ENCODE measurements at regions not wholly inside any gene's neighbourhood (a gene's known extent, or its start where the extent isn't known, plus 50 kb on each side); places are given as distances from the start of the nearest gene placed in this dataset.

DNA sequence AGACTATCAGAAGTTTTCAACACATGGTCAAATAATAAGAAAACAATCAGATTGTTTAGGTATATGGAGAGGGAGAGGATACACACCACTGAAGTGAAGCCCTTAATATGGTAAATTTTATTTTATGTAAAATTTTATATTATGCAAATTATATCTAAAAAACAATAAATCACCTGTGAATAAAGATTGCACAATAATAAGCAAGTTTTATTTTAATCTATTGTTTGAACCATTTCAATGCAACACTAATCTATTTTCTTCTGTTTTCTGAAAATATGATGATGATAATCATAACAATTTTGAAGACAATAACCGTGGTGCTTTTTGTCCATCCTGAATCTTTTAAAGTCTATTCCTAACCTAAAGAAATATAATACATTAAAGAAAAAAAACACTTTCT lies 1473.5 kb upstream of the TENM4 start:
- Histone ChIP-seq H3K36me3 (no peaks in the 10 kb centered on the region), H3K9me3 (no peaks in the 10 kb centered on the region), H3K4me1 (peaks cover 0 to 5% of the 10 kb centered on the region in 2 donors), H3K27me3 (no peaks in the 10 kb centered on the region), H3K27ac (no peak overlapping the region), H3K4me3 (no peak overlapping the region)
- in situ Hi-C loops (cut with MboI; ENCODE audit: low sequenced_read_pairs in 4 of 4), result no loop called here
- intact Hi-C loops (cut with DNase I; ENCODE audit: low total_unique reads), result no loop called here
- DNase-seq (no peak), ATAC-seq (no peak)
- TF ChIP-seq, protein P1, sequence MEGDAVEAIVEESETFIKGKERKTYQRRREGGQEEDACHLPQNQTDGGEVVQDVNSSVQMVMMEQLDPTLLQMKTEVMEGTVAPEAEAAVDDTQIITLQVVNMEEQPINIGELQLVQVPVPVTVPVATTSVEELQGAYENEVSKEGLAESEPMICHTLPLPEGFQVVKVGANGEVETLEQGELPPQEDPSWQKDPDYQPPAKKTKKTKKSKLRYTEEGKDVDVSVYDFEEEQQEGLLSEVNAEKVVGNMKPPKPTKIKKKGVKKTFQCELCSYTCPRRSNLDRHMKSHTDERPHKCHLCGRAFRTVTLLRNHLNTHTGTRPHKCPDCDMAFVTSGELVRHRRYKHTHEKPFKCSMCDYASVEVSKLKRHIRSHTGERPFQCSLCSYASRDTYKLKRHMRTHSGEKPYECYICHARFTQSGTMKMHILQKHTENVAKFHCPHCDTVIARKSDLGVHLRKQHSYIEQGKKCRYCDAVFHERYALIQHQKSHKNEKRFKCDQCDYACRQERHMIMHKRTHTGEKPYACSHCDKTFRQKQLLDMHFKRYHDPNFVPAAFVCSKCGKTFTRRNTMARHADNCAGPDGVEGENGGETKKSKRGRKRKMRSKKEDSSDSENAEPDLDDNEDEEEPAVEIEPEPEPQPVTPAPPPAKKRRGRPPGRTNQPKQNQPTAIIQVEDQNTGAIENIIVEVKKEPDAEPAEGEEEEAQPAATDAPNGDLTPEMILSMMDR (IDR thresholded peaks at IDR 0.05 in 4 of 5, conservative IDR thresholded peaks at IDR 0.05 in 1 of 5), result no peak
- no peak for TF ChIP-seq POLR2A (IDR thresholded peaks at IDR 0.05)

DNA sequence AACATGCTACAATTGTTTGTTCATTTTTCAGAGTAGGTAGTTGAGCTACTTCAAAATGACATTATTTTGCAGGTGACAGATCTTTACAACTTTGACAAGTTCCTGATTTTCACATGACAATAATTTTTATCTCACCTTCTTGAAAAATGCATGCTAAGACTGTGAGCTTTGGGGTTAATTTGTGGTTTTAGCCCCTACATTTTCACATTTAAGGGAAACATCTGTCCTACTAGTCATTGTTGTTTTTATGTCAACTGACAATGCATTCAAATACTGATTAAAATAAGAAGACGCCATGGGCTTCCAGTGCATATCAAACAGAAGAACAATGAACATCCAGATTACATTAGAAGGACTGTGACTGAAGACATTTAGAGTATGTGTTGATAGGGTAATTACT lies 1470.8 kb upstream of the TENM4 start:
- no peaks in the 10 kb centered on the region for H3K27me3 ChIP-seq
- H3K27ac ChIP-seq, result no peak overlapping the region
- intact Hi-C loops (cut with DNase I; ENCODE audit: low total_unique reads), result no loop called here
- ATAC-seq (no peak), DNase-seq (no peak)
- H3K4me1 ChIP-seq, result peaks cover 0 to 4% of the 10 kb centered on the region in 2 donors
- in situ Hi-C loops (cut with MboI; ENCODE audit: low sequenced_read_pairs in 4 of 4), result no loop called here
- H3K4me3 ChIP-seq, result no peak overlapping the region
- no peaks in the 10 kb centered on the region for H3K9me3 ChIP-seq
- TF ChIP-seq, protein P1 (IDR thresholded peaks at IDR 0.05 in 4 of 5, conservative IDR thresholded peaks at IDR 0.05 in 1 of 5), result no peak
- no peak for TF ChIP-seq POLR2A (IDR thresholded peaks at IDR 0.05)
- H3K36me3 ChIP-seq, result no peaks in the 10 kb centered on the region

DNA sequence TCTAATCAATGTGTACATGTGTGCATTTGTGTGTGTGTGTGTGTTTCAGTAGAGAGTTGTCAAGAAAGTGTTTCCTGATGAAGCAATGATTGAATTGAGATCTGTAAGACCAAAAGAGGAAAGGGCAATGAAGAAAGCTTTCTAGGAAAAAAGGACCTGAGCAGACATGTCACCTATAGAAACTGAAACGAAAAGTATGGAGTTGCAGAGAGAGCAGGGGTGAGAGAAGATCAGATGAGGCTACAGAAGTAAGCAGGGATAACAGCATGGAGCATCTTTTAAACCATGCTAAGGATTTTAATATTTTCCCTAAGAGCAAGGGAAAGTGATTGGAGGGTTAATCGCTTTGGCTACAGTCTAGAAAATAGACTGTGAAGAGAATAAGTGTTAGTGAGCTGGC lies 1459.4 kb upstream of the TENM4 start:
- no peak overlapping the region for H3K4me3 ChIP-seq
- ATAC-seq (no peak), DNase-seq (no peak)
- no peaks in the 10 kb centered on the region for H3K4me1 ChIP-seq
- no peak for TF ChIP-seq POLR2A (IDR thresholded peaks at IDR 0.05)
- TF ChIP-seq, protein P1 (IDR thresholded peaks at IDR 0.05 in 4 of 5, conservative IDR thresholded peaks at IDR 0.05 in 1 of 5), result no peak
- no peaks in the 10 kb centered on the region for H3K27me3 ChIP-seq
- H3K36me3 ChIP-seq, result no peaks in the 10 kb centered on the region
- intact Hi-C loops (cut with DNase I; ENCODE audit: low total_unique reads), result no loop called here
- H3K27ac ChIP-seq, result no peak overlapping the region
- H3K9me3 ChIP-seq, result no peaks in the 10 kb centered on the region
- in situ Hi-C loops (cut with MboI; ENCODE audit: low sequenced_read_pairs in 4 of 4), result no loop called here

DNA sequence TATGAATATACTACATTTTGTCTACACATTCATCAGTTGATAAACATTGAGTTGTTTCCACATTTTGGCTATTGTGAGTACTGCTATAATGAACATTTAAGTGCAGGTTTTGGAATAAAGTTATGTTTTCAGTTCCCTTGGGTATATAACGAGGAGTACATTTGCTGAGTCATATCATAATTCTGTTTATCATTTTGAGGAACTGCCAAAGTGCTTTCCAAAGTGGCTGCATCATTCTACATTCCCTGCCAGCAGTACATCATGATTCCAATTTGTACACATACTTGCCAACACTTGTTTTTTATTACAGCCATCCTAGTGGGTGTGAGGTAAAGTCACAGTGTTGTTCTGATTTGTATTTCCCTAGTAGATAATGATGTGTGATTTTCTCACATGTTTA lies 1458.6 kb upstream of the TENM4 start:
- ATAC-seq, result peak in 1 of 2 donors; percentile 45
- in situ Hi-C loops (cut with MboI; ENCODE audit: low sequenced_read_pairs in 4 of 4), result no loop called here

DNA sequence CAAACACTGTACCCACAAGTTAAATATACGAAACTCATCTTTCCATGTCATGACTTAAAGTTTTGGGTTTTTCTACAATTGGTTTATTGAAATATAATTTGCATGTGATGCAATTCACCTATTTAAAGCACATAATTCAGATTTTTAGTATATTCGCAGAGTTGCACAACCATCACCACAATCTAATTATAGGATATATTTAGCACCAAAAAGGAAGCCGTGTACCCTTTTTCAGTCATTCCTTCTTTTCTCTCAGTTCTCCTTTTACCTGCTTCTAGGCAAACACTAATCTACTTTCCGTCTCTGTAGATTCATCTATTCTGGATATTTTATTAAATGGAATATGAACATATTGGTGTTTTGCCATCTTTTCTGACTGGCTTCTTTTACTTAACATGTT lies 1458.1 kb upstream of the TENM4 start:
- no peak for ATAC-seq

More for the DNA sequence above, 1458.6 kb upstream of the TENM4 start:
- Histone ChIP-seq H3K4me3 (no peak overlapping the region), H3K9me3 (no peaks in the 10 kb centered on the region), H3K27ac (no peak overlapping the region), H3K27me3 (no peaks in the 10 kb centered on the region), H3K36me3 (no peaks in the 10 kb centered on the region), H3K4me1 (no peaks in the 10 kb centered on the region)
- TF ChIP-seq POLR2A (IDR thresholded peaks at IDR 0.05), result no peak
- TF ChIP-seq, protein P1 (IDR thresholded peaks at IDR 0.05 in 4 of 5, conservative IDR thresholded peaks at IDR 0.05 in 1 of 5), result no peak
- intact Hi-C loops (cut with DNase I; ENCODE audit: low total_unique reads), result no loop called here
- DNase-seq, result no peak

More for the DNA sequence above, 1458.1 kb upstream of the TENM4 start:
- Histone ChIP-seq H3K9me3 (no peaks in the 10 kb centered on the region), H3K27me3 (no peaks in the 10 kb centered on the region), H3K4me1 (no peaks in the 10 kb centered on the region), H3K4me3 (no peak overlapping the region), H3K27ac (no peak overlapping the region), H3K36me3 (no peaks in the 10 kb centered on the region)
- intact Hi-C loops (cut with DNase I; ENCODE audit: low total_unique reads), result no loop called here
- DNase-seq, result no peak
- in situ Hi-C loops (cut with MboI; ENCODE audit: low sequenced_read_pairs in 4 of 4), result no loop called here
- TF ChIP-seq, protein P1 (IDR thresholded peaks at IDR 0.05 in 4 of 5, conservative IDR thresholded peaks at IDR 0.05 in 1 of 5), result no peak
- no peak for TF ChIP-seq POLR2A (IDR thresholded peaks at IDR 0.05)

Measured in gastrocnemius medialis (tissue), 4 donors.